AG04449 (cell line): ENCODE measurements at regions not wholly inside any gene's neighbourhood (a gene's known extent, or its start where the extent isn't known, plus 50 kb on each side); places are given as distances from the start of the nearest gene placed in this dataset.

Experiments used
- CTCF ChIA-PET: fragments of 350-600 bp; formaldehyde crosslinking; extraction: SDS; loops from one replicate; lab custom pipeline; 2021; ENCODE audit warnings: antibody characterized with exemption; lab: Yijun Ruan, JAX
- POLR2A ChIA-PET: fragments of 400-600, 350-600 bp; formaldehyde crosslinking; extraction: SDS; loops from one replicate; lab custom pipeline; 2020; ENCODE audit warnings: antibody characterized with exemption, inconsistent platforms; lab: Yijun Ruan, JAX
- DNase-seq: peaks from one replicate; pipeline ENCODE4 v3.0.0-alpha.2; 2010; ENCODE audit warnings: low read depth, low spot score
- H3K4me3 ChIP-seq: 2 replicates; pipeline ENCODE4 v1.5.1; 2011; ENCODE audit warnings: low read depth, mild to moderate bottlenecking, control low read depth, low read length
- CTCF ChIP-seq: IDR thresholded peaks from one replicate; pipeline ENCODE4 v1.5.1; 2011; ENCODE audit warnings: mild to moderate bottlenecking, moderate library complexity, low read length, control low read depth, inconsistent platforms; ENCODE audit not compliant: insufficient read depth; ENCODE audit errors: missing control alignments

DNA sequence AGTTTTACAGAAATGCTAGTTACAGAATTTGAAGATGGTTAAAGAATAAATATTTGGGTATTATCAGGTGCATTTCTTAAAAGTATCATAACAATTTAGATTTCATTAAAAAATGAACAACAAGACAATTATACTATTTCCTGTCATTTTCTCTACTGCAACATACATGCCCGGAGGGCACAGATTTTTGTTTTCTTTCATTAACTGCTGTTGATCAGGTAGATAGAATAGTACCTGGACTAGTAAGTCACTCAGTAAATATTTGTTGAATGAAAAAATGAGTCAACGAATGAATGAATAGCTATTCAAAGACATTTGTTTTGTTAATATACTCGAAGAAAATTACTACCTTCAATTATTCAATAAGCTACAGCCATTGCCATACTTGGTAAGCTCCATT is 531.2 kb upstream of the VRK2 start:
- no peak for DNase-seq
- no peak for TF ChIP-seq CTCF
- ChIA-PET POLR2A (no interaction called here), CTCF (interaction anchor here (1.1 to 2.0 kb wide), 4 partner anchors 18 to 1440 kb away, joined by 3 to 17 read pairs (median 4); partner anchors contain the start of gene CCDC85A)
- no peak overlapping the region for H3K4me3 ChIP-seq

- peak; percentile 5 for DNase-seq
- TF ChIP-seq CTCF: no peak
- ChIA-PET POLR2A (no interaction called here), CTCF (interaction anchor here (0.5 to 2.7 kb wide), 7 partner anchors 12 to 1439 kb away, joined by 3 to 17 read pairs (median 4); partner anchors contain the start of gene CCDC85A)
- no peak overlapping the region for H3K4me3 ChIP-seq
Observed at GRCh38 chr2:57516698-57517340, 529.8 kb upstream of the VRK2 start.

DNA sequence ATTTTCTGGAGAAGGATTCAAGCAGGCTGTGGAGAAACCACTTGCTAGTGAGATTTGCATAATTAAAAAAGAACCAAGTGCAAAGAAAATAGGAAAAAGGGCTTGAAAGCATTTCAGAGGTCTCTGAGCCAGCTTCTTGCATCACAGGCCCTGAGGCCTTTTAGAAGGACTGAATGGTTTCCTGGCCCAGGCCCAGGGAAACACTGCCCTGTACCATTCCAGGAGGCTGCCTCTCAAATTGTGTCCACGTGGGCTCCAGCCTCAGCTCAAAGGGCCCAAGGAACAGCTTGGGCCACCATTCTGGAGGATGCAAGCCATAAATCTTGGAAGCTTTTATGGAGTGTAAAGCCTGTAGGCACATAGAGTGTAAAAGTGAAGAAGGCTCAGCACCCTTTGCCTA is 523.3 kb upstream of the VRK2 start:
- CTCF ChIA-PET: no interaction called here
- TF ChIP-seq CTCF: no peak
- POLR2A ChIA-PET: no interaction called here
- DNase-seq: no peak
- H3K4me3 ChIP-seq: no peak overlapping the region

DNA sequence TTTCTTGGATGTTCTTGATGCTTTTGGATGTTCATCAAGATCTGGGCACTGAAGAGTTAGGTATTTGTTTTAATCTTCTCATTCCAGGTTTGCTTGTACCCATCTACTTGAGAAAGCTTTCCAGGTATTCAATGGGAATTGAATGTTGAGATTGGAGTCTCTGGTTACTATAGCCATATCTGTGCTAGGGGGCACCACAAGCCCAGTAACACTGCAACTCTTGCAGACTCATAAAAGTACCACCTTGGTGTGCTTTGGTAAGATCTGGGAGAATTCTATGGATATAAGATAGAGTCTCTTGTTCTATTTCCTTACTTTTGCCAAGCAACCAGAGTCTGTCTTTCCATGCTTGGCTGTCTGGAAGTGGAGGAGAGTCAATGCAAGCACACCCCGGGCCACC is 518.9 kb upstream of the VRK2 start:
- ChIA-PET CTCF (no interaction called here), POLR2A (no interaction called here)
- DNase-seq: no peak

DNA sequence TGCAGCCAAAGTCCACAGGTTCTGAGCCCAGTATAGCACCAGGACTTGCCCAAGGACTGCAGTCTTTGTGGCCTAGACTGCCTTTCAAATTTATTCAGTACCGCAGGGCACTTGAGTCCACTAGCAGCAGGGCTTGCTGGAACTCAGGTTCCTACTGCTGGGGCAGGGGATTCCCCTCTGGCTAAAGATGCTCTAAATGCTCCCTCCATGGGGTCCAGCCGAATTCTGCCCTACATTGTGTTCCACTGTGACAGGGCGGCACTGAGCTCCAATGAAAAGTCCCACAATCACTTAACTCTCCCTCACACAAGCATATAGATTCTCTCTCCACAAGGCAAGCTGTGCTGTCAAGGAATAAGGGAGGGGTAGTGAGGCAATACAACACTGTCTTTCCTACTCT is 518.1 kb upstream of the VRK2 start:
- ChIA-PET POLR2A (no interaction called here), CTCF (no interaction called here)
- no peak for DNase-seq
- TF ChIP-seq CTCF: no peak
- H3K4me3 ChIP-seq: no peak overlapping the region

More for the DNA sequence above, 518.9 kb upstream of the VRK2 start:
- no peak overlapping the region for H3K4me3 ChIP-seq
- TF ChIP-seq CTCF: no peak

- POLR2A ChIA-PET: no interaction called here
- DNase-seq: no peak
- H3K4me3 ChIP-seq: no peak overlapping the region
- CTCF ChIA-PET: no interaction called here
- no peak for TF ChIP-seq CTCF
Observed at GRCh38 chr2:57534358-57534757, 512.2 kb upstream of the VRK2 start.
